Fibroblast of lung (primary cell): ENCODE measurements at regions not wholly inside any gene's neighbourhood (a gene's known extent, or its start where the extent isn't known, plus 50 kb on each side); places are given as distances from the start of the nearest gene placed in this dataset.

Experiments used
- DNase-seq, 2 donors: peaks; one replicate each; pipeline versions ENCODE4 v3.0.0 to v3.0.0-alpha.2; 2010; ENCODE audit warnings: low read depth in 2 of 2
- H2AFZ ChIP-seq: 2 replicates; pipeline ENCODE4 v1.5.1; 2012; ENCODE audit warnings: low read length, control low read depth, inconsistent platforms
- H3K27ac ChIP-seq: 2 replicates; pipeline ENCODE4 v1.5.1; 2011; ENCODE audit warnings: low read length, control low read depth; ENCODE audit not compliant: insufficient read depth
- H3K27me3 ChIP-seq: 2 replicates; pipeline ENCODE4 v1.5.1; 2011; ENCODE audit warnings: mild to moderate bottlenecking, low read length; ENCODE audit not compliant: control insufficient read depth, insufficient read depth
- H3K36me3 ChIP-seq: 2 replicates; pipeline ENCODE4 v1.5.1; 2011; ENCODE audit warnings: low read length; ENCODE audit not compliant: control insufficient read depth, insufficient read depth
- H3K4me1 ChIP-seq: 2 replicates; pipeline ENCODE4 v1.5.1; 2011; ENCODE audit warnings: low read length; ENCODE audit not compliant: control insufficient read depth, insufficient read depth; ENCODE audit errors: extremely low read depth
- H3K4me2 ChIP-seq: 2 replicates; pipeline ENCODE4 v1.5.1; 2011; ENCODE audit warnings: low read length, control low read depth; ENCODE audit not compliant: insufficient read depth; ENCODE audit errors: extremely low read depth
- H3K4me3 ChIP-seq, 4 experiments: fragments of 200-600 bp in 1 of 4; sonication (generic) in 1 of 4; replicated peaks in 1 of 4; 2 replicates each; pipeline ENCODE4 v1.5.1; 2011 to 2016; ENCODE audit warnings: low read length in 4 of 4, low read depth in 3 of 4, mild to moderate bottlenecking in 3 of 4, control low read depth in 2 of 4, inconsistent platforms in 1 of 4, mixed read lengths in 1 of 4; ENCODE audit not compliant: insufficient read depth in 1 of 4; ENCODE audit errors: control extremely low read depth in 1 of 4
- H3K79me2 ChIP-seq: 2 replicates; pipeline ENCODE4 v1.5.1; 2012; ENCODE audit warnings: mild to moderate bottlenecking, low read length, inconsistent platforms; ENCODE audit not compliant: control insufficient read depth, insufficient read depth
- H3K9ac ChIP-seq: 2 replicates; pipeline ENCODE4 v1.5.1; 2011; ENCODE audit warnings: mild to moderate bottlenecking, low read length, control low read depth; ENCODE audit not compliant: insufficient read depth
- H3K9me3 ChIP-seq: 2 replicates; pipeline ENCODE4 v1.5.1; 2012; ENCODE audit warnings: low read depth, low read length; ENCODE audit not compliant: control insufficient read depth, insufficient read depth
- H4K20me1 ChIP-seq: 2 replicates; pipeline ENCODE4 v1.5.1; 2011; ENCODE audit warnings: low read length; ENCODE audit not compliant: control insufficient read depth, insufficient read depth; ENCODE audit errors: extremely low read depth
- CTCF ChIP-seq, 2 donors: IDR thresholded peaks in 1 of 2; conservative IDR thresholded peaks in 1 of 2; 1 replicate in 1 of 2; 2 replicates in 1 of 2; pipeline ENCODE4 v1.5.1; 2011 to 2012; ENCODE audit warnings: low read length in 2 of 2, control low read depth in 1 of 2, inconsistent platforms in 1 of 2, low read depth in 1 of 2, mild to moderate bottlenecking in 1 of 2
- EZH2 ChIP-seq: IDR thresholded peaks from 2 replicates; pipeline ENCODE4 v1.5.1; 2012; ENCODE audit warnings: low read length, control low read depth, mild to moderate bottlenecking; ENCODE audit errors: missing control alignments

DNA sequence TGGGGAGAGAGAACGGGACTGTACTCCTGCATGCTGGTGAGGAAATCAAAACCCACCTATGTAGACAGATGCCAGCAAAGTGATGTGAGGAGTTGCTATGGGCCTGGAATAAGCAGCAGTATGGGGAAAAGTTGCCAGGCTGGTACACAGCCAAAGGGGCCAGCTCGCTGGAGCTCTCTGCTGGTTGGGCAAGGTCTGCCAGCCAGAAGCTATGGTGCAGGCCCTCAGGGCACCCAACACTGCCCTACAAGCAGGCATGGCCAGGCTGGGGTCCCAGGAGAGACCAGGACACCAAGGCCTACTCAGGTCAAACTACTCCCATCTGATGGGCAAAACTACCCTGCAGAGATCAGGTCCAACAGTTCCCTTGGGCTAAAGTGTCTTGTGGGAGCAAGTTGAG, 916.6 kb downstream of the IPMK start:
- H3K27me3 ChIP-seq: no peaks in the 10 kb centered on the region
- no peaks in the 10 kb centered on the region for H4K20me1 ChIP-seq
- H3K9me3 ChIP-seq: no peaks in the 10 kb centered on the region
- no peak overlapping the region for H3K4me2 ChIP-seq
- no peaks in the 10 kb centered on the region for H3K79me2 ChIP-seq
- H2AFZ ChIP-seq: no peak overlapping the region
- no peak for DNase-seq
- H3K4me3 ChIP-seq: no peak overlapping the region
- TF ChIP-seq CTCF (conservative IDR thresholded peaks at IDR 0.05 in 1 of 2, IDR thresholded peaks at IDR 0.05 in 1 of 2; ENCODE audit: low read depth in 1 of 2, low read length in 2 of 2) (no peak), EZH2 (no peak)
- H3K36me3 ChIP-seq: no peaks in the 10 kb centered on the region
- no peaks in the 10 kb centered on the region for H3K4me1 ChIP-seq
- H3K9ac ChIP-seq: no peak overlapping the region
- H3K27ac ChIP-seq: no peak overlapping the region

GRCh38 chr10:57341294-57341693, 926.4 kb downstream of the IPMK start:
- H2AFZ ChIP-seq: no peak overlapping the region
- H3K36me3 ChIP-seq: no peaks in the 10 kb centered on the region
- H3K4me3 ChIP-seq: no peak overlapping the region
- H3K4me2 ChIP-seq: no peak overlapping the region
- TF ChIP-seq EZH2 (no peak), CTCF (conservative IDR thresholded peaks at IDR 0.05 in 1 of 2, IDR thresholded peaks at IDR 0.05 in 1 of 2; ENCODE audit: low read depth in 1 of 2, low read length in 2 of 2) (no peak)
- no peak for DNase-seq
- H3K27me3 ChIP-seq: no peaks in the 10 kb centered on the region
- no peaks in the 10 kb centered on the region for H3K9me3 ChIP-seq
- no peaks in the 10 kb centered on the region for H3K79me2 ChIP-seq
- H4K20me1 ChIP-seq: no peaks in the 10 kb centered on the region
- no peak overlapping the region for H3K27ac ChIP-seq
- no peak overlapping the region for H3K9ac ChIP-seq
- no peaks in the 10 kb centered on the region for H3K4me1 ChIP-seq

- no peak overlapping the region for H3K4me3 ChIP-seq
- no peaks in the 10 kb centered on the region for H3K9me3 ChIP-seq
- no peak overlapping the region for H3K27ac ChIP-seq
- DNase-seq: peak; percentile 29 to 56
- H3K9ac ChIP-seq: no peak overlapping the region
- no peaks in the 10 kb centered on the region for H3K36me3 ChIP-seq
- no peaks in the 10 kb centered on the region for H3K79me2 ChIP-seq
- H4K20me1 ChIP-seq: no peaks in the 10 kb centered on the region
- H3K4me2 ChIP-seq: no peak overlapping the region
- no peaks in the 10 kb centered on the region for H3K27me3 ChIP-seq
- TF ChIP-seq CTCF (conservative IDR thresholded peaks at IDR 0.05 in 1 of 2, IDR thresholded peaks at IDR 0.05 in 1 of 2; ENCODE audit: low read depth in 1 of 2, low read length in 2 of 2) (peak; percentile 28 to 62), EZH2 (no peak)
- H2AFZ ChIP-seq: no peak overlapping the region
- H3K4me1 ChIP-seq: no peaks in the 10 kb centered on the region
Measured at GRCh38 chr10:57338823-57339558, 928.7 kb downstream of the IPMK start.
